ENCODE measurements at regions not wholly inside any gene's neighbourhood (a gene's known extent, or its start where the extent isn't known, plus 50 kb on each side); places are given as distances from the start of the nearest gene placed in this dataset.

GRCh38 chr1:208450958-208451357 lies 206.8 kb upstream of the PLXNA2 start:
- Histone ChIP-seq H3K9me3 (ENCODE audit: low read length) (no peaks in the 10 kb centered on the region), H3K27ac (ENCODE audit: low read length) (no peak overlapping the region), H3K36me3 (ENCODE audit: insufficient read depth, low read length) (no peaks in the 10 kb centered on the region), H3K27me3 (ENCODE audit: insufficient read depth, low read depth, low read length) (no peaks in the 10 kb centered on the region), H3K9ac (ENCODE audit: low read length) (no peak overlapping the region), H3K4me3 (ENCODE audit: low read length) (no peak overlapping the region), H3K79me2 (replicated peaks; ENCODE audit: insufficient read depth, low read length) (no peaks in the 10 kb centered on the region), H3F3A (ENCODE audit: insufficient read depth, low read length, poor library complexity, severe bottlenecking) (no peaks in the 10 kb centered on the region), H4K20me1 (ENCODE audit: insufficient read depth) (no peaks in the 10 kb centered on the region), H3K4me2 (ENCODE audit: low read length) (no peak overlapping the region), H2AFZ (ENCODE audit: low read depth, low read length) (no peak overlapping the region), H3K9me2 (ENCODE audit: insufficient read depth, low read length) (no peaks in the 10 kb centered on the region)
- no peak for TF ChIP-seq EP300 (conservative IDR thresholded peaks at IDR 0.05; ENCODE audit: poor library complexity, severe bottlenecking)
- TF ChIP-seq EZH2 (IDR thresholded peaks at IDR 0.05; ENCODE audit: borderline replicate concordance, insufficient read depth, low read length, poor library complexity, severe bottlenecking) = no peak
- TF ChIP-seq POLR2AphosphoS5 (IDR thresholded peaks at IDR 0.05) = no peak
- no peak for TF ChIP-seq RAD21 (conservative IDR thresholded peaks at IDR 0.05)
- no peak for TF ChIP-seq MXI1 (conservative IDR thresholded peaks at IDR 0.05; ENCODE audit: poor library complexity, severe bottlenecking)
- no peak for TF ChIP-seq TAF1 (IDR thresholded peaks at IDR 0.05; ENCODE audit: low read depth)
- TF ChIP-seq, protein P1, sequence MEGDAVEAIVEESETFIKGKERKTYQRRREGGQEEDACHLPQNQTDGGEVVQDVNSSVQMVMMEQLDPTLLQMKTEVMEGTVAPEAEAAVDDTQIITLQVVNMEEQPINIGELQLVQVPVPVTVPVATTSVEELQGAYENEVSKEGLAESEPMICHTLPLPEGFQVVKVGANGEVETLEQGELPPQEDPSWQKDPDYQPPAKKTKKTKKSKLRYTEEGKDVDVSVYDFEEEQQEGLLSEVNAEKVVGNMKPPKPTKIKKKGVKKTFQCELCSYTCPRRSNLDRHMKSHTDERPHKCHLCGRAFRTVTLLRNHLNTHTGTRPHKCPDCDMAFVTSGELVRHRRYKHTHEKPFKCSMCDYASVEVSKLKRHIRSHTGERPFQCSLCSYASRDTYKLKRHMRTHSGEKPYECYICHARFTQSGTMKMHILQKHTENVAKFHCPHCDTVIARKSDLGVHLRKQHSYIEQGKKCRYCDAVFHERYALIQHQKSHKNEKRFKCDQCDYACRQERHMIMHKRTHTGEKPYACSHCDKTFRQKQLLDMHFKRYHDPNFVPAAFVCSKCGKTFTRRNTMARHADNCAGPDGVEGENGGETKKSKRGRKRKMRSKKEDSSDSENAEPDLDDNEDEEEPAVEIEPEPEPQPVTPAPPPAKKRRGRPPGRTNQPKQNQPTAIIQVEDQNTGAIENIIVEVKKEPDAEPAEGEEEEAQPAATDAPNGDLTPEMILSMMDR (IDR thresholded peaks at IDR 0.05; ENCODE audit: poor library complexity, severe bottlenecking) = no peak
- TF ChIP-seq, protein P2, sequence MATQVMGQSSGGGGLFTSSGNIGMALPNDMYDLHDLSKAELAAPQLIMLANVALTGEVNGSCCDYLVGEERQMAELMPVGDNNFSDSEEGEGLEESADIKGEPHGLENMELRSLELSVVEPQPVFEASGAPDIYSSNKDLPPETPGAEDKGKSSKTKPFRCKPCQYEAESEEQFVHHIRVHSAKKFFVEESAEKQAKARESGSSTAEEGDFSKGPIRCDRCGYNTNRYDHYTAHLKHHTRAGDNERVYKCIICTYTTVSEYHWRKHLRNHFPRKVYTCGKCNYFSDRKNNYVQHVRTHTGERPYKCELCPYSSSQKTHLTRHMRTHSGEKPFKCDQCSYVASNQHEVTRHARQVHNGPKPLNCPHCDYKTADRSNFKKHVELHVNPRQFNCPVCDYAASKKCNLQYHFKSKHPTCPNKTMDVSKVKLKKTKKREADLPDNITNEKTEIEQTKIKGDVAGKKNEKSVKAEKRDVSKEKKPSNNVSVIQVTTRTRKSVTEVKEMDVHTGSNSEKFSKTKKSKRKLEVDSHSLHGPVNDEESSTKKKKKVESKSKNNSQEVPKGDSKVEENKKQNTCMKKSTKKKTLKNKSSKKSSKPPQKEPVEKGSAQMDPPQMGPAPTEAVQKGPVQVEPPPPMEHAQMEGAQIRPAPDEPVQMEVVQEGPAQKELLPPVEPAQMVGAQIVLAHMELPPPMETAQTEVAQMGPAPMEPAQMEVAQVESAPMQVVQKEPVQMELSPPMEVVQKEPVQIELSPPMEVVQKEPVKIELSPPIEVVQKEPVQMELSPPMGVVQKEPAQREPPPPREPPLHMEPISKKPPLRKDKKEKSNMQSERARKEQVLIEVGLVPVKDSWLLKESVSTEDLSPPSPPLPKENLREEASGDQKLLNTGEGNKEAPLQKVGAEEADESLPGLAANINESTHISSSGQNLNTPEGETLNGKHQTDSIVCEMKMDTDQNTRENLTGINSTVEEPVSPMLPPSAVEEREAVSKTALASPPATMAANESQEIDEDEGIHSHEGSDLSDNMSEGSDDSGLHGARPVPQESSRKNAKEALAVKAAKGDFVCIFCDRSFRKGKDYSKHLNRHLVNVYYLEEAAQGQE (IDR thresholded peaks at IDR 0.05; ENCODE audit: borderline replicate concordance) = no peak

- TF ChIP-seq POLR2AphosphoS5 (IDR thresholded peaks at IDR 0.05) = no peak
- no peak for TF ChIP-seq TAF1 (IDR thresholded peaks at IDR 0.05; ENCODE audit: low read depth)
- no peak for TF ChIP-seq EZH2 (IDR thresholded peaks at IDR 0.05; ENCODE audit: borderline replicate concordance, insufficient read depth, low read length, poor library complexity, severe bottlenecking)
- TF ChIP-seq MXI1 (conservative IDR thresholded peaks at IDR 0.05; ENCODE audit: poor library complexity, severe bottlenecking) = no peak
- Histone ChIP-seq H3K4me2 (ENCODE audit: low read length) (no peak overlapping the region), H4K20me1 (ENCODE audit: insufficient read depth) (no peaks in the 10 kb centered on the region), H3K36me3 (ENCODE audit: insufficient read depth, low read length) (no peaks in the 10 kb centered on the region), H2AFZ (ENCODE audit: low read depth, low read length) (no peak overlapping the region), H3K27ac (ENCODE audit: low read length) (no peak overlapping the region), H3F3A (ENCODE audit: insufficient read depth, low read length, poor library complexity, severe bottlenecking) (no peaks in the 10 kb centered on the region), H3K27me3 (ENCODE audit: insufficient read depth, low read depth, low read length) (no peaks in the 10 kb centered on the region), H3K9ac (ENCODE audit: low read length) (no peak overlapping the region), H3K9me2 (ENCODE audit: insufficient read depth, low read length) (no peaks in the 10 kb centered on the region), H3K79me2 (replicated peaks; ENCODE audit: insufficient read depth, low read length) (no peaks in the 10 kb centered on the region), H3K9me3 (ENCODE audit: low read length) (no peaks in the 10 kb centered on the region), H3K4me3 (ENCODE audit: low read length) (no peak overlapping the region)
Measured at GRCh38 chr1:208455821-208456220, 211.6 kb upstream of the PLXNA2 start.

DNA sequence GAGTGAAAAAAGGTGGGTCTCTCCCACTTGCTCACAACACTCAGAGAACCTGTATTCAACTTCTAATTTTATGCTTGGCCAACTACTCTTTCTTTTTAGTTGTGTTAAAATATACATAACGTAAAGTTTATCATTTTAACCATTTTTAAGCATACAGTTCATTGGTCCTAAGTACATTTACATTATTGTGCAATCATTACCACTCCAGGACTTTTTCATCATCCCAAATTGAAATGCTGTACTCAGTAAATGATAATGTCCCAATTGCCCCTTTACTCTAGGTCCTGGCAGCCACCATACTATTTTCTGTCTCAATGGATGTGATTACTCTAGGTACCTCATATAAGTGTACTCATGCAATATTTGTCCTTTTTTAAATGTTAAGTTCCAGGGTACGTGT lies 212.3 kb upstream of the PLXNA2 start:
- Histone ChIP-seq H2AFZ (ENCODE audit: low read depth, low read length) (no peak overlapping the region), H3K9me3 (ENCODE audit: low read length) (no peaks in the 10 kb centered on the region)

More for the DNA sequence above, 212.3 kb upstream of the PLXNA2 start:
- no peak overlapping the region for H3K27ac ChIP-seq (ENCODE audit: low read length)
- no peaks in the 10 kb centered on the region for H3F3A ChIP-seq (ENCODE audit: insufficient read depth, low read length, poor library complexity, severe bottlenecking)
- H3K9ac ChIP-seq (ENCODE audit: low read length) = no peak overlapping the region
- TF ChIP-seq RAD21 (conservative IDR thresholded peaks at IDR 0.05) (no peak), MXI1 (conservative IDR thresholded peaks at IDR 0.05; ENCODE audit: poor library complexity, severe bottlenecking) (no peak), SMC3 (conservative IDR thresholded peaks at IDR 0.05; ENCODE audit: poor library complexity) (no peak), EP300 (conservative IDR thresholded peaks at IDR 0.05; ENCODE audit: poor library complexity, severe bottlenecking) (no peak), EZH2 (IDR thresholded peaks at IDR 0.05; ENCODE audit: borderline replicate concordance, insufficient read depth, low read length, poor library complexity, severe bottlenecking) (no peak)
- TF ChIP-seq, protein P2 (IDR thresholded peaks at IDR 0.05; ENCODE audit: borderline replicate concordance) = no peak
- H4K20me1 ChIP-seq (ENCODE audit: insufficient read depth) = no peaks in the 10 kb centered on the region
- H3K4me2 ChIP-seq (ENCODE audit: low read length) = no peak overlapping the region
- no peaks in the 10 kb centered on the region for H3K9me2 ChIP-seq (ENCODE audit: insufficient read depth, low read length)
- H3K36me3 ChIP-seq (ENCODE audit: insufficient read depth, low read length) = no peaks in the 10 kb centered on the region
- H3K79me2 ChIP-seq (replicated peaks; ENCODE audit: insufficient read depth, low read length) = no peaks in the 10 kb centered on the region
- H3K4me3 ChIP-seq (ENCODE audit: low read length) = no peak overlapping the region
- H3K27me3 ChIP-seq (ENCODE audit: insufficient read depth, low read depth, low read length) = no peaks in the 10 kb centered on the region
